Ovary (tissue), 1 donor: ENCODE measurements at regions not wholly inside any gene's neighbourhood (a gene's known extent, or its start where the extent isn't known, plus 50 kb on each side); places are given as distances from the start of the nearest gene placed in this dataset. TPM values are rescaled to one million over a fixed set of nuclear protein-coding genes. Genes with fewer than 3 reads are reported as not detected.

Experiments
- small RNA-seq: library from RNA; depleted of rRNA; stranded (forward); fragments of <200 nt; gene quantifications from one replicate; pipeline ENCODE3, GENCODE V24; 2016

Small RNAs in the stretch of these regions (small RNA-seq; reads per million reads assigned to genes)
- not detected for gene AL049861.1
- not detected for gene RF02271
- gene RN7SL583P: not detected
- not detected for gene RNA5SP52
